ENCODE measurements at regions not wholly inside any gene's neighbourhood (a gene's known extent, or its start where the extent isn't known, plus 50 kb on each side); places are given as distances from the start of the nearest gene placed in this dataset.

DNA sequence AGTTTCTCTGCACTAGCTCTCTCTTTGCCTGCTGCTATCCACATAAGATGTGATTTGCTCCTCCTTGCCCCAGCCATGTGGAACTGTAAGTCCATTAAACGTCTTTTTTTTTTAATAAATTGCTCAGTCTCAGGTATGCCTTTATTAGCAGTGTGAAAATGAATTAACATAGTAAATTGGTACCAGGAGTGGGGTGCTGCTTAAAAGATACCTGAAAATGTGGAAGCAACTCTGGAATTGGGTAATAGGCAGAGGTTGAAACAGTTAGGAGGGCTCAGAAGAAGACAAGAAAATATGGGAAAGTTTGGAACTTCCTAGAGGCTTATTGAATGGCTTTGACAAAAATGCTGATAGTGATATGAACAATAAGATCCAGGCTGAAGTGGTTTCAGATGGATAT is 159.8 kb downstream of the FSCB start:
- TF ChIP-seq ZNF350 (tag by site-specific recombination; IDR thresholded peaks at IDR 0.05) (no peak), ZBTB11 (tag by site-specific recombination; conservative IDR thresholded peaks at IDR 0.05; ENCODE audit: low read depth) (no peak)

All from HEK293 (cell line).